ENCODE measurements at regions not wholly inside any gene's neighbourhood (a gene's known extent, or its start where the extent isn't known, plus 50 kb on each side); places are given as distances from the start of the nearest gene placed in this dataset.

- TF ChIP-seq, protein P1, sequence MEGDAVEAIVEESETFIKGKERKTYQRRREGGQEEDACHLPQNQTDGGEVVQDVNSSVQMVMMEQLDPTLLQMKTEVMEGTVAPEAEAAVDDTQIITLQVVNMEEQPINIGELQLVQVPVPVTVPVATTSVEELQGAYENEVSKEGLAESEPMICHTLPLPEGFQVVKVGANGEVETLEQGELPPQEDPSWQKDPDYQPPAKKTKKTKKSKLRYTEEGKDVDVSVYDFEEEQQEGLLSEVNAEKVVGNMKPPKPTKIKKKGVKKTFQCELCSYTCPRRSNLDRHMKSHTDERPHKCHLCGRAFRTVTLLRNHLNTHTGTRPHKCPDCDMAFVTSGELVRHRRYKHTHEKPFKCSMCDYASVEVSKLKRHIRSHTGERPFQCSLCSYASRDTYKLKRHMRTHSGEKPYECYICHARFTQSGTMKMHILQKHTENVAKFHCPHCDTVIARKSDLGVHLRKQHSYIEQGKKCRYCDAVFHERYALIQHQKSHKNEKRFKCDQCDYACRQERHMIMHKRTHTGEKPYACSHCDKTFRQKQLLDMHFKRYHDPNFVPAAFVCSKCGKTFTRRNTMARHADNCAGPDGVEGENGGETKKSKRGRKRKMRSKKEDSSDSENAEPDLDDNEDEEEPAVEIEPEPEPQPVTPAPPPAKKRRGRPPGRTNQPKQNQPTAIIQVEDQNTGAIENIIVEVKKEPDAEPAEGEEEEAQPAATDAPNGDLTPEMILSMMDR (IDR thresholded peaks at IDR 0.05), result no peak
- no peak for TF ChIP-seq POLR2A (IDR thresholded peaks at IDR 0.05)
Measured at GRCh38 chr4:19248023-19248422, 1003.7 kb upstream of the SLIT2 start.
